ENCODE measurements at regions not wholly inside any gene's neighbourhood (a gene's known extent, or its start where the extent isn't known, plus 50 kb on each side); places are given as distances from the start of the nearest gene placed in this dataset.

DNA sequence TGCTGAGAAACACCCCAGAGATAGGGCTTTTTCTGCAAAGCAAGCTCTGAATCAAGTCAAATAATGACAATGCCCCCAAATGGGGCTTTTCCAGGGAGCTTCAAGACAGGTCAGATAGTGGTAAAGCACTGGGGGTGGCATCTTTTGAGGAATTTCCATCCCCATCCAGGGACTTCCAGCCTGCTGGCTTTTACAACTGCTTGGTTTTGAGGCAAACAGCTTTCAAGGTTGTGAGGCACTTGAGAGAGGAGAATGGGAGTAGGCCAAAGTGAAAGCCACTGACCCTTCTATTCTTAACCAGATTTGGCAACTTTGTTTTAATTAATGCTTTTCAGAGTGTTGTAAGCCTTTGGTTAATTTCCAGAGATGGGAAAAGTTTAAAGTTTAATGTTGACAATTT lies 762.0 kb upstream of the POU3F3 start:
- TF ChIP-seq, protein P1, sequence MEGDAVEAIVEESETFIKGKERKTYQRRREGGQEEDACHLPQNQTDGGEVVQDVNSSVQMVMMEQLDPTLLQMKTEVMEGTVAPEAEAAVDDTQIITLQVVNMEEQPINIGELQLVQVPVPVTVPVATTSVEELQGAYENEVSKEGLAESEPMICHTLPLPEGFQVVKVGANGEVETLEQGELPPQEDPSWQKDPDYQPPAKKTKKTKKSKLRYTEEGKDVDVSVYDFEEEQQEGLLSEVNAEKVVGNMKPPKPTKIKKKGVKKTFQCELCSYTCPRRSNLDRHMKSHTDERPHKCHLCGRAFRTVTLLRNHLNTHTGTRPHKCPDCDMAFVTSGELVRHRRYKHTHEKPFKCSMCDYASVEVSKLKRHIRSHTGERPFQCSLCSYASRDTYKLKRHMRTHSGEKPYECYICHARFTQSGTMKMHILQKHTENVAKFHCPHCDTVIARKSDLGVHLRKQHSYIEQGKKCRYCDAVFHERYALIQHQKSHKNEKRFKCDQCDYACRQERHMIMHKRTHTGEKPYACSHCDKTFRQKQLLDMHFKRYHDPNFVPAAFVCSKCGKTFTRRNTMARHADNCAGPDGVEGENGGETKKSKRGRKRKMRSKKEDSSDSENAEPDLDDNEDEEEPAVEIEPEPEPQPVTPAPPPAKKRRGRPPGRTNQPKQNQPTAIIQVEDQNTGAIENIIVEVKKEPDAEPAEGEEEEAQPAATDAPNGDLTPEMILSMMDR (conservative IDR thresholded peaks at IDR 0.05), result no peak
- no peak overlapping the region for H3K27ac ChIP-seq

DNA sequence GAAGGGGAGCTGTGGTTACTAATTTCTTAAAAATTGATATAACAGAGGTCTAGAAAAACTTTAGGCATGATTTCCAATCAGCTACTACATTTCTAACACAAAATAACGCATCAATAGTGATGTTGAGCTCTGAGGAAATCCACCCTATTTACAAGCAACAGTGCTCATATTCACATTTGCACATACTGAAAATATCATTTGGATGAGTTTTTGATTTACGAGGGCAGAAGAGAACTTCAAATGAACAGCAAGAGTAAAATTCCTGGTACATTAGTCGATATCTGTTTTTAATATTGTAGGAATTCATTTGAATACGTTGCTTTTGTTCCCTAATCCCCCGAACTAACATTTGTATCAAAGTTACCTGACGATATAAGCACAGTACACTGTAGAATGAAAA lies 761.0 kb upstream of the POU3F3 start:
- TF ChIP-seq, protein P1 (conservative IDR thresholded peaks at IDR 0.05), result no peak
- H3K27ac ChIP-seq, result no peak overlapping the region

DNA sequence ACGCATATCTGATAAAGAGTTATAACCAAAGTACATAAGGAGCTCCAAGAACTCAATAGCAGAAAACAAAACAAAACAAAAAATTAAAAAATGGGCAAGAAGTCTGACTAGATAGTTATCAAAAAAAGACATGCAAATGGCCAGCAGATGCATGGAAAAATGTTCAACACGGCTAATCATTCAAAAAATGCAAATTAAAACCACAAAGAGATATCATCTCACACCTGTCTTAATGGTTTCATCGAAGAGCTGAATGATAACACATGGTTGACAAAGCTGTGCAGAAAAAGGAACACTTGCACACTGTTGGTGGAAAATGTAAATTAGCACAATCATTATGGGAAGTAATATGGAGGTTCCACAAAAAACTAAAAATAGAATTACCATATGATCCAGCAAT lies 751.3 kb upstream of the POU3F3 start:
- TF ChIP-seq, protein P1 (conservative IDR thresholded peaks at IDR 0.05), result no peak
- no peak overlapping the region for H3K27ac ChIP-seq

DNA sequence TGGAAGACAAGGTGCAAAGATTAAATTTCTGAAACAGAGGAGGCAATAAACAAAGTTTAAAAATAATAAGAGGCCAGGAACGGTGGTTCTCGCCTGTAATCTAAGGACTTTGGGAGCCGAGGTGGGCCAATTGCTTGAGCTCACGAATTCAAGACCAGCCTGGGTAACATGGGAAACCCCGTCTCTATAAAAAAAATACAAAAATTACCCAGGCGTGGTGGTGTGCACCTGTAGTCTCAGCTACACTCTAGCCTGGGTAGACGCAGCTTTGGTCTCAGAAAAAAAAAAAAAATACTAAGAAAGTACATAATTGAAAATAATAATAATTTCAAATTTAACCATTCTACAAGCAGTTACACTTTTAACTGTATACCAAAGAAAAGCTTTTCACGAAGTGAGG lies 744.6 kb upstream of the POU3F3 start:
- H3K27ac ChIP-seq, result no peak overlapping the region

DNA sequence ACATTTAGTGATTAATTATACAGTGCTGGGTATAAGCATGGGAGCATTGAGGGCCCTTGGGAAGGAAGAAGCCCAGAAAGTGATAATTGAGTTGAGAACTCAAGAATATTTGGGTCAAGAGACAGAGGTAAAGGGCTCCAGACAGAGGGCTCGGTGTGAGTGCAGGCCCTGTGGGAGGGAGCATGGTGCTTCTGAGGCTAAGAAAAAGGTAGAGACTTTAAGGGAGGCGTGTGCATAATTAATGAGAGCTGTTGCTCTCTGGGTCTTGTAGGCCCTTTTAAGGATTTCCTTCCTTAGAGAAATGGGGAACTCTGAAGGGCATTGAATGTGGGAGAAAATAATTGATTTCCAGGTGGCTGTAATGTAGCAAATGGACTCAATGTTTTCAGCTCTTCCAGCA lies 735.0 kb upstream of the POU3F3 start:
- TF ChIP-seq, protein P1 (conservative IDR thresholded peaks at IDR 0.05), result no peak

More for the DNA sequence above, 744.6 kb upstream of the POU3F3 start:
- TF ChIP-seq, protein P1 (conservative IDR thresholded peaks at IDR 0.05), result no peak

DNA sequence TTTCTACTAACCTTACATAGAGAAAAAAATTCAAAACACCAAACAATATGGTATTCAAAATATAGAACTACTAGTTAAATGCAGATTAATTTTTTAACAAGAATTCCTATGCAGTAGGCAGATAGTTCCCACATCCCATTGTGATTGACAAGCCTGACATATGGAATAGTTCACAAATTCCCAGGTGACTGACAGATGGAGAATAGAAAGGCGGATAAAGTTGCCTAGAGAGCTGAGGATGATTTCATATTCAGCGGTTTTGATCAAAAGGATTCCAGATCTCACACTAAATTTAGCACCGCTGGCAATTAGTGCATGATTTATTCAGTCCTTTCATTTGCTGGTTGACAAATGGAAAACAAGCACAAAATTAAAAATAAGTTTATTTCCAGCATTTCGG lies 733.7 kb upstream of the POU3F3 start:
- no peak overlapping the region for H3K27ac ChIP-seq
- TF ChIP-seq, protein P1 (conservative IDR thresholded peaks at IDR 0.05), result no peak

More for the DNA sequence above, 735.0 kb upstream of the POU3F3 start:
- H3K27ac ChIP-seq, result no peak overlapping the region

DNA sequence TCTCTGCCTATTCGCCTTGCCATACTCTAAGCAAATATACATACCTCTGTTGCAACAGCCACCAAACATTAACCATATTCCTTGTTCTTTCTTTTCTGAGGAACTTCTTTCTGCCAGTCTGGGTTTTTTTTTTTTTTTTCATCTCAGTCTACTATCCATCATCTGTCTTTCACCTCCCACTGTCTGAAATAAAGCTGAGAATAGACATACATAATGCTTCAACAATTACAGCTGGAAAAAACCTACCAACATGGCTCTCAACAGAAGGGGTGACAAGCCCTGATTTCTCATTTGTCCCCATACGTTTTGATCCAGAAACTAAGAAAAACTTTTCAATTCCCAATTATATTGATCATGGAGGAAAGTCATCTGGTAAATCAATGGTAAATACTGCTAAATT lies 728.8 kb upstream of the POU3F3 start:
- TF ChIP-seq, protein P1 (conservative IDR thresholded peaks at IDR 0.05), result no peak
- H3K27ac ChIP-seq, result no peak overlapping the region
